ENCODE measurements at regions not wholly inside any gene's neighbourhood (a gene's known extent, or its start where the extent isn't known, plus 50 kb on each side); places are given as distances from the start of the nearest gene placed in this dataset.

DNA sequence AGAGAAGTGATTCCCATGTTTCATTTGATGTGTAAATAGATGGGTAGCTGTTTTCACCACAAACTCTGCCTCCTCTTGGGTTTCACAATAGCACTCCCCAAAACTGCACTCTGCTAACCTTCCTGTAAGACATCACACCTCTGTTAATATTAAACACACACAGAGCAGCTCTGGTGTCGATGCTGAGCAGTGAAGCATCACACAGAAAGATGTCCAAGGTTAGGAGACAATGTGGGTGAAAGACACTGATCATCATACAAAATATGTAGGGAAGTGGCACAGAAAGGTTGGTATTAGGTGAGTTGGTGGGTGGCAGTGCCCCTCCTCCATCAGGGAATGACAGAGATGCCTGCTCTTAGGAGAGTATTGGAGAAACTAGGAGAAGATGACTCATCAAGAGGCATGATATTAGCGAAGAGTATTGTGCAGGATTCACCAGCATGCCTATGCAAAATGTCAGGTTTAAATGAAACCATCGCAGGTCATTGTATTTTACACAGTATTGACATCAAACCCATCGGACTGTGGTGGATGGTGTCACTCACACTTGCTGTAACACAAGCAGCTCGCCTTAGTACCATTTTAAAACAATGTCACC, 199.7 kb downstream of the TBXT start:
- Histone ChIP-seq H3K27me3 (replicated peaks; ENCODE audit: control insufficient read depth, insufficient read depth, low read length) (no peaks in the 10 kb centered on the region), H3K36me3 (ENCODE audit: control insufficient read depth, insufficient read depth, low read length) (no peaks in the 10 kb centered on the region), H3K4me3 (replicated peaks; ENCODE audit: low read depth, low read length) (no peak overlapping the region)
- no peak for DNase-seq (ENCODE audit: extremely low read depth, insufficient read length)
- TF ChIP-seq, protein P1, sequence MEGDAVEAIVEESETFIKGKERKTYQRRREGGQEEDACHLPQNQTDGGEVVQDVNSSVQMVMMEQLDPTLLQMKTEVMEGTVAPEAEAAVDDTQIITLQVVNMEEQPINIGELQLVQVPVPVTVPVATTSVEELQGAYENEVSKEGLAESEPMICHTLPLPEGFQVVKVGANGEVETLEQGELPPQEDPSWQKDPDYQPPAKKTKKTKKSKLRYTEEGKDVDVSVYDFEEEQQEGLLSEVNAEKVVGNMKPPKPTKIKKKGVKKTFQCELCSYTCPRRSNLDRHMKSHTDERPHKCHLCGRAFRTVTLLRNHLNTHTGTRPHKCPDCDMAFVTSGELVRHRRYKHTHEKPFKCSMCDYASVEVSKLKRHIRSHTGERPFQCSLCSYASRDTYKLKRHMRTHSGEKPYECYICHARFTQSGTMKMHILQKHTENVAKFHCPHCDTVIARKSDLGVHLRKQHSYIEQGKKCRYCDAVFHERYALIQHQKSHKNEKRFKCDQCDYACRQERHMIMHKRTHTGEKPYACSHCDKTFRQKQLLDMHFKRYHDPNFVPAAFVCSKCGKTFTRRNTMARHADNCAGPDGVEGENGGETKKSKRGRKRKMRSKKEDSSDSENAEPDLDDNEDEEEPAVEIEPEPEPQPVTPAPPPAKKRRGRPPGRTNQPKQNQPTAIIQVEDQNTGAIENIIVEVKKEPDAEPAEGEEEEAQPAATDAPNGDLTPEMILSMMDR (IDR thresholded peaks at IDR 0.05; ENCODE audit: insufficient read depth, low read length, poor library complexity, severe bottlenecking): no peak

DNA sequence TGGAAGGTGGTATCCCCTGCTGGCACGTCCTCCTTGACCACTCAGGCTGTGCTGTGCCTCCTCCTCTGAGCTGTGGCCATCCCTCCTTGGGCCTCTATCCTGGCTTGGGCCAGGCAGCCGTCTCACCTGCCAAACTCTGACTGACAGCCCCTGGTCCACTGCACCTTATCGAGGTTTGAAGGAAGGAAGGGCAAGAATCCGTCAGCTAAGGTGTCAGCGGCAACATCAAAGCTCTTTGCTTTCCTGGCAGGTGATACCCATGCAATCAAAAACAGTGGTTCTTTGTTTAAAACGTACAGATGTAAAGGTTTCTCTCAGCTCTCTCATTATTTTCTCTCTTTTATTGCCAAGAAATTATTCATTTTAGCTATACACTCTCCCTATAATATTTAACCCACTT, 203.9 kb downstream of the TBXT start:
- H3K27me3 ChIP-seq (replicated peaks; ENCODE audit: control insufficient read depth, insufficient read depth, low read length): no peaks in the 10 kb centered on the region; the same call in none of the 2 replicates
- H3K4me3 ChIP-seq (replicated peaks; ENCODE audit: low read depth, low read length): no peak overlapping the region
- no peaks in the 10 kb centered on the region for H3K36me3 ChIP-seq (ENCODE audit: control insufficient read depth, insufficient read depth, low read length)
- DNase-seq (ENCODE audit: extremely low read depth, insufficient read length): no peak
- TF ChIP-seq, protein P1 (IDR thresholded peaks at IDR 0.05; ENCODE audit: insufficient read depth, low read length, poor library complexity, severe bottlenecking): no peak

DNA sequence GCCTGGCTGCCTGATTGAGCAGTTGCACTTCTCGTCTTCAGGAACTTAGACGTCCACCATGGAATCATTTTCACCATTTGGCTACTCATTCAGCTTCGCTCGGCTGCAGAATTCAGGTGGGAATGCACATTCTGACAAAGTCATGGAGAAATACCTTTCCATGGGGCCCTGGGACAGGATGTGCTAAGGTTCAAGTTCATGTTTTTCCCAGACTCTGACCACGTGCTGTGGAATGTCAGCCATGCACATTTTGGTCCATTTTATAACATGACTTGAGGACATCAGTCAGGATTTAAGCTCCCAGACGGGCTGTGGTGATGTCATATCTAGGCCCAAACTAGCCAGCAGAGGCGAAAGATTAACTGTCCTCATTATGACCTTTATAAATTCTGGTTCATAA, 205.3 kb downstream of the TBXT start:
- Histone ChIP-seq H3K4me3 (replicated peaks; ENCODE audit: low read depth, low read length) (no peak overlapping the region), H3K36me3 (ENCODE audit: control insufficient read depth, insufficient read depth, low read length) (no peaks in the 10 kb centered on the region), H3K27me3 (replicated peaks; ENCODE audit: control insufficient read depth, insufficient read depth, low read length) (no peaks in the 10 kb centered on the region; the same call in none of the 2 replicates)
- DNase-seq (ENCODE audit: extremely low read depth, insufficient read length): no peak
- TF ChIP-seq, protein P1 (IDR thresholded peaks at IDR 0.05; ENCODE audit: insufficient read depth, low read length, poor library complexity, severe bottlenecking): no peak

DNA sequence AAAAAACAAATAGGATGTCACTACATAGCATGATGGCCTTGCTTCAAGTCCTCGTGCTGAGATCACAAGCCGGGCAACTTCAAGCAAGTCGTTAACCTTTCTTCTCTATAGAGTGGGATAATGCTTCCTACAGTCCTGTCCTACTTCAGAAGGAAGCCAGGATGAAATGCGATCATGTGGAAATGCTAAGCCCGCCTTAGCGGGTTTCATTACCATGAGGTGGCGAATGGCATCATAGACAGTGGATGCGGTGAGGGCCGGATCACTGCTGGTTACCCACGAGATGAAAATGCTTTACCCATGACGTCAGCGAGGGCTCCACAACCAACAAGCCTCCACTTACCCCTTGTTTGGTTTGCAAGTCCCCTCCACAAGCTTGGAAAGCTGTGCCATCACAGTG, 206.4 kb downstream of the TBXT start:
- no peak for DNase-seq (ENCODE audit: extremely low read depth, insufficient read length)
- Histone ChIP-seq H3K36me3 (ENCODE audit: control insufficient read depth, insufficient read depth, low read length) (no peaks in the 10 kb centered on the region), H3K4me3 (replicated peaks; ENCODE audit: low read depth, low read length) (no peak overlapping the region), H3K27me3 (replicated peaks; ENCODE audit: control insufficient read depth, insufficient read depth, low read length) (no peaks in the 10 kb centered on the region; the same call in none of the 2 replicates)
- TF ChIP-seq, protein P1 (IDR thresholded peaks at IDR 0.05; ENCODE audit: insufficient read depth, low read length, poor library complexity, severe bottlenecking): no peak

DNA sequence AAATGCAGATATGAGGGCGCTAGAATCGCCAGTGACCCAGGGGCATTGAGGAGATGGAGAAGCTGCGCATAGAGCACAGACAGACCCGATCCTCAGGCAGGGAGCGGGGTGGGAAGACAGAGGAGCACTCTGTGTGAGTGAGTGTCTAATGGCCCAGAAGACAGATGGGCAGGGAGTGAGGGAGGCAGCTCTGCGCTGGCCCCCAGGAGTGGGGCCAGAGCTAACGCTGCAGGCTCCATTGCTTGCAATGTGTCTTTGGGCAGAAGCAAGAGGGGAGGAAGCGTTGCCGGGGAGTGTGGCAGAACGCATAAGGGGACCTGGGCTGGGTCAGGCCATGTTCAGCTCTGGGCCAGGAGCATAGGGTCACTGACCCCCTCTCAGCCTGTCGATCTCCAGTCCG, 207.0 kb downstream of the TBXT start:
- Histone ChIP-seq H3K4me3 (replicated peaks; ENCODE audit: low read depth, low read length) (no peak overlapping the region), H3K36me3 (ENCODE audit: control insufficient read depth, insufficient read depth, low read length) (no peaks in the 10 kb centered on the region), H3K27me3 (replicated peaks; ENCODE audit: control insufficient read depth, insufficient read depth, low read length) (no peaks in the 10 kb centered on the region; the same call in none of the 2 replicates)
- TF ChIP-seq, protein P1 (IDR thresholded peaks at IDR 0.05; ENCODE audit: insufficient read depth, low read length, poor library complexity, severe bottlenecking): no peak
- no peak for DNase-seq (ENCODE audit: extremely low read depth, insufficient read length)

DNA sequence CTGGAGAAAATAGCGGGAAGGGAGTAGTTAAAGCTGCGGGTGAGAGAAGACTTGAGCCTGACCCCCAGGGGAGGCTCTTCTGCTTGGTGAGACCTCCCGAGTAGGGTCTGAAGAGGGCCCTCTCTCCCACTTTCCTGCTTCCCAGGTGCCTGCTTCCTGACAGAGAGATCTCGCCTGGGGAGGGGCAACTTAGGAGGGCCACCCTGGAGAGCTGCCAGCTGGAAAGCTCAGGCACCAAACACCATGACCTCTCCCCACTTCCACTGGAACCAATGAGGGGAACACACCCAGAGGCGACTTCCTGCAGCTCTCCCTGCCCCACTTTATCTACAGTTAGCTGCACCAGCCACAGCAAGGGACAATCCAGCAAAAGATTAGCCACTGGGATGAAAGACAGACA, 208.0 kb downstream of the TBXT start:
- H3K27me3 ChIP-seq (replicated peaks; ENCODE audit: control insufficient read depth, insufficient read depth, low read length): no peaks in the 10 kb centered on the region; the same call in none of the 2 replicates
- TF ChIP-seq, protein P1 (IDR thresholded peaks at IDR 0.05; ENCODE audit: insufficient read depth, low read length, poor library complexity, severe bottlenecking): no peak

More for the DNA sequence above, 208.0 kb downstream of the TBXT start:
- Histone ChIP-seq H3K4me3 (replicated peaks; ENCODE audit: low read depth, low read length) (no peak overlapping the region), H3K36me3 (ENCODE audit: control insufficient read depth, insufficient read depth, low read length) (no peaks in the 10 kb centered on the region)
- DNase-seq (ENCODE audit: extremely low read depth, insufficient read length): no peak
